Caco-2 (cell line): ENCODE measurements at regions not wholly inside any gene's neighbourhood (a gene's known extent, or its start where the extent isn't known, plus 50 kb on each side); places are given as distances from the start of the nearest gene placed in this dataset.
"Not testable (repeated sequence)": the region's sequence is repeated elsewhere in the genome, so short reads cannot be mapped to it uniquely, and the experiment has no call there.

ENCODE experiments used
- BruUV-seq: library from RNA; stranded (reverse); fragments of 400-500 nt; replicated peaks from 2 replicates; lab custom pipeline; 2021; lab: Mats Ljungman, UMichigan
- CTCF ChIA-PET: fragments of 300-600 bp; sonication (Branson Sonifier 250); formaldehyde crosslinking; loops from one replicate; lab custom pipeline; 2022; ENCODE audit warnings: antibody characterized with exemption; lab: Charles Lee
- POLR2A ChIA-PET: fragments of 300-600 bp; sonication (Branson Sonifier 250); formaldehyde crosslinking; loops from one replicate; lab custom pipeline; 2022; ENCODE audit warnings: antibody characterized with exemption; lab: Charles Lee
- DNase-seq, 2 experiments: peaks; one replicate each; pipeline versions ENCODE4 v3.0.0 to v3.0.0-alpha.2; 2020 to 2022
- H3K27me3 ChIP-seq: replicated peaks from 2 replicates; pipeline ENCODE4 v1.6.0; 2011; ENCODE audit warnings: low read length; ENCODE audit not compliant: control insufficient read depth, insufficient read depth
- H3K36me3 ChIP-seq: 2 replicates; pipeline ENCODE4 v1.5.1; 2011; ENCODE audit warnings: low read length; ENCODE audit not compliant: control insufficient read depth, insufficient read depth
- H3K4me1 ChIP-seq: fragments of 250-450 bp; sonication (Bioruptor Pico); 2 replicates; pipeline ENCODE4 v1.5.1; 2020; ENCODE audit warnings: mild to moderate bottlenecking
- H3K4me3 ChIP-seq: 2 replicates; pipeline ENCODE4 v1.5.1; 2011; ENCODE audit warnings: low read depth, mild to moderate bottlenecking, control low read depth, low read length
- H3K9me3 ChIP-seq: fragments of 250-450 bp; sonication (Bioruptor Pico); 2 replicates; pipeline ENCODE4 v1.5.1; 2020; ENCODE audit warnings: mild to moderate bottlenecking, moderate library complexity
- H3K27ac Mint-ChIP-seq: one replicate; pipeline ENCODE4 v1.8.0; 2022; ENCODE audit warnings: mixed read lengths; ENCODE audit not compliant: unreplicated experiment
- H3K27me3 Mint-ChIP-seq: one replicate; pipeline ENCODE4 v1.8.0; 2022; ENCODE audit warnings: mixed read lengths; ENCODE audit not compliant: insufficient read depth, unreplicated experiment
- H3K36me3 Mint-ChIP-seq: one replicate; pipeline ENCODE4 v1.8.0; 2022; ENCODE audit warnings: mild to moderate bottlenecking, mixed read lengths; ENCODE audit not compliant: insufficient read depth, unreplicated experiment
- H3K4me1 Mint-ChIP-seq: one replicate; pipeline ENCODE4 v1.8.0; 2022; ENCODE audit warnings: low read depth, mixed read lengths; ENCODE audit not compliant: unreplicated experiment
- H3K4me3 Mint-ChIP-seq: one replicate; pipeline ENCODE4 v1.8.0; 2022; ENCODE audit warnings: mild to moderate bottlenecking, moderate library complexity, mixed read lengths; ENCODE audit not compliant: unreplicated experiment
- H3K9me3 Mint-ChIP-seq: one replicate; pipeline ENCODE4 v1.8.0; 2022; ENCODE audit warnings: mixed read lengths; ENCODE audit not compliant: unreplicated experiment
- CTCF ChIP-seq, 2 experiments: fragments of 200-600 bp in 1 of 2; IDR thresholded peaks; 1 replicate in 1 of 2; 2 replicates in 1 of 2; pipeline versions ENCODE4 v1.5.1 to v1.8.0; 2011 to 2022; ENCODE audit warnings: antibody characterized with exemption in 1 of 2, control low read depth in 1 of 2, inconsistent platforms in 1 of 2, low read depth in 1 of 2, low read length in 1 of 2, mild to moderate bottlenecking in 1 of 2, moderate library complexity in 1 of 2; ENCODE audit not compliant: insufficient read depth in 1 of 2, severe bottlenecking in 1 of 2, unreplicated experiment in 1 of 2
- intact Hi-C: fragments of 100-400 bp; cut with micrococcal nuclease; formaldehyde crosslinking; loops from one replicate; pipeline ENCODE4 v1.10.0; 2022; ENCODE audit not compliant: unreplicated experiment

GRCh38 chr4:186832906-186833305 lies 109.2 kb upstream of the FAT1 start:
- BruUV-seq: no TSS peak
- Histone ChIP-seq H3K4me3 (no peak overlapping the region), H3K9me3 (no peaks in the 10 kb centered on the region), H3K27me3 (no peaks in the 10 kb centered on the region), H3K4me1 (0 out of 2 replicates have a peak, but pooled peaks cover 5% of the 10 kb centered on the region), H3K36me3 (no peaks in the 10 kb centered on the region)
- no peak for TF ChIP-seq CTCF (IDR thresholded peaks at IDR 0.05; ENCODE audit: insufficient read depth in 1 of 2, low read depth in 1 of 2, low read length in 1 of 2, severe bottlenecking in 1 of 2, unreplicated experiment in 1 of 2)
- intact Hi-C loops: no loop called here
- no peak for DNase-seq
- Mint-ChIP-seq H3K27me3 (no peaks in the 10 kb centered on the region), H3K36me3 (no peaks in the 10 kb centered on the region), H3K4me1 (no peaks in the 10 kb centered on the region), H3K9me3 (no peaks in the 10 kb centered on the region), H3K4me3 (no peak overlapping the region), H3K27ac (no peak overlapping the region)
- POLR2A ChIA-PET: no interaction called here
- CTCF ChIA-PET: no interaction called here

GRCh38 chr4:186837463-186837862 lies 113.8 kb upstream of the FAT1 start:
- intact Hi-C loops, H3K36me3 ChIP-seq, POLR2A ChIA-PET, H3K27ac Mint-ChIP-seq, H3K36me3 Mint-ChIP-seq, CTCF ChIA-PET, H3K27me3 Mint-ChIP-seq, H3K4me3 Mint-ChIP-seq, H3K4me3 ChIP-seq, H3K9me3 Mint-ChIP-seq, H3K4me1 ChIP-seq, BruUV-seq, H3K4me1 Mint-ChIP-seq, H3K27me3 ChIP-seq, H3K9me3 ChIP-seq, DNase-seq: not testable (repeated sequence)

GRCh38 chr4:186838295-186838694 lies 114.6 kb upstream of the FAT1 start:
- no peak for TF ChIP-seq CTCF (IDR thresholded peaks at IDR 0.05; ENCODE audit: insufficient read depth in 1 of 2, low read depth in 1 of 2, low read length in 1 of 2, severe bottlenecking in 1 of 2, unreplicated experiment in 1 of 2)
- Mint-ChIP-seq H3K4me3 (no peak overlapping the region), H3K9me3 (no peaks in the 10 kb centered on the region), H3K4me1 (no peaks in the 10 kb centered on the region), H3K27ac (no peak overlapping the region), H3K36me3 (no peaks in the 10 kb centered on the region), H3K27me3 (no peaks in the 10 kb centered on the region)
- intact Hi-C loops: no loop called here
- Histone ChIP-seq H3K9me3 (no peaks in the 10 kb centered on the region), H3K36me3 (no peaks in the 10 kb centered on the region), H3K4me3 (no peak overlapping the region), H3K4me1 (no peaks in the 10 kb centered on the region), H3K27me3 (no peaks in the 10 kb centered on the region)
- no peak for DNase-seq
- BruUV-seq: no TSS peak
- CTCF ChIA-PET: no interaction called here
- POLR2A ChIA-PET: no interaction called here
